ENCODE measurements at regions not wholly inside any gene's neighbourhood (a gene's known extent, or its start where the extent isn't known, plus 50 kb on each side); places are given as distances from the start of the nearest gene placed in this dataset.

DNA sequence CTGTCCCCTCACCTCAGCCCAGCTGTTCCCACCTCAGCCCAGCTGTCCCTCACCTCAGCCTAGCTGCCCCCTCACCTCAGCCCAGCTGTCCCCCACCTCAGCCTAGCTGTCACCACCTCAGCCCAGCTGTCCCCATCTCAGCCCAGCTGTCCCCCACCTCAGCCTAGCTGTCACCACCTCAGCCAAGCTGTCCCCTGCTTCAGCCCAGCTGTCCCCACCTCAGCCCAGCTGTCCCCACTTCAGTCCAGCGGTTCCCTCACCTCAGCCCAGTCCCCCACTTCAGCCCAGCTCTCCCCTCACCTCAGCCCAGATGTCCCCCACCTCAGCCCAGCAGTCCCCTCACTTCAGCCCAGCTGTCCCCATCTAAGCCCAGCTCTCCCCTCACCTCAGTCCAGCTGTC lies 88.4 kb upstream of the CSF3R start:
- no peak for DNase-seq

DNA sequence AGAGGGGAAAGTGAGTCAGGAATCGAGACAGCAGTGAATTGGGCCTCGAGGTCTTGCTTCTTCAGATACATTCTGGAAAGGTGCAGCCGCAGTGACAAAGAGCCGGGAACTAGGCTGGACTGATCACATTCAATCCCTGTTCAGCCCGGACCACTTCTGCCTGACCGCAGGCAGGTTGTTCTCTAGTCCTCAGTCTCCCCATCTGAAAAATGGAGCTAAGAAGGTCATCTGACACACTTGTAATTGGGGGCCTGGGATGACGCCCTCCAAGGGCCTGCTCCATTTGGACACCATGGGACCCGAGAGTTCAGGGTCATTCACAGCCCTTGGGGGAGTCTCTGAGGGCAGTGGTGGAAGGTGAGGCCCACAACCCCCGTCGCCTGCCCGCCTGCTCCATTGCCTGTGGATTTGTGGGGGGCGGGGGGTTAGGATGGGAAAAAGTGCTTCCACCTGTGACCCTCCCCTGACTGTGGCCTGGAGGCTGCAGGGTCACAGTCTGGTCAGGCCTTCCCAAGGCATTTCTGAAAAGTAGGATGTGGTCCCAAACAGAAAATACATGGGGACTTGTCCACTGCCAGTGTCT lies 87.9 kb upstream of the CSF3R start:
- no peak for DNase-seq

DNA sequence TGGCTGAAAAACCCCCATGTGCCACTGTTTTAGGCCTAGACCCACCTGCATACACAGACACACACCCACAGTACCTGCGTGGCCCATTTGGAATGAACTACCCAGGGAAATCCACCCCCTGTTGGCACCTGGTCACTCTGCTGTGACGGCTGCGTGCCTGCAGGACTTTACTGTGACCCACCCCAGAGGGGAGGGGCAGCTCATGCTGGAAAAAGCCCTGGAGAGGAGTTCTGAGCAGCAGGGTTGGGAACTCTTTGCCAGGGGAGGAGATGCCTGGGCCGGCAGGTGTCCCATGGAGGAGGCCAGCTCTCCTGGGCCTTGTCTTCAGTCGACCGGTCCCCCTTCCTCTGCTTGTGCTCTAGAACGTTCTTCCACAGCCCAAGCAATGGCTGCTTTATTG lies 87.3 kb upstream of the CSF3R start:
- DNase-seq: no peak

DNA sequence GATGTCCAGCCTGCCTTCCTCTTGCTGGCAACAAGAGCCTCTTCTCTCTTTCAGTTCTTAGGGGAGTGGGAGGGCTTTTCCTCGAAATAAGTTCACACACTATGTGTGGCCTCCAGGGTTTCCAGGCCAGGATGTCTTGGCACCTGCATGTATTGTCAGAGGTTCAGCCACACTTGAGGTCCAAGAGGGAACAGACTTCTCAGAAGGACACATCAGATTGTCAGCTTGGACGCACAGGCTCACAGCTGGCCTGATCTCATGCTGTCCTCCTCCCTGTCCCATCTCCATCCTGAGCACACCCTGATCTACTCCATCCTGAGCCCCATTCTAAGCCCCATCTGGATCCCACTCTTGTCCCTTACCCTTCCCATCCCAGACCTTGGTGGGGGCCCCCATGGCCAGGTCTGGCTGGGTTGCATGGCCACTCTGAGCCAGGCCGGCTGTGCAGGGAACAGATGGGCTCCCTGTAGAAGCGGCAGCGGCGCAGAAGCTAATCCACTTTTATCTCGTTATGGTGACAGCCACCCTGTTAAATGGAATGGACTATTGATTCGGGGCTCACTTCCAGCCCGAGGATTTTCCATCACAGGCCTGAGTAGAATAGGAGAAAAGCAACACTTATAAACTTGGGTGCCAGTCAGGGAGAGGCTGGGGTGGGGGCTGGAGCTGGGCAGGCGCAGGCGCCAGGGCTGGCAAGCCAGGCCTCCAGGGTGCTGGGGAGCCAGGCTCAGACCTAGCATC lies 85.1 kb upstream of the CSF3R start:
- DNase-seq: no peak

DNA sequence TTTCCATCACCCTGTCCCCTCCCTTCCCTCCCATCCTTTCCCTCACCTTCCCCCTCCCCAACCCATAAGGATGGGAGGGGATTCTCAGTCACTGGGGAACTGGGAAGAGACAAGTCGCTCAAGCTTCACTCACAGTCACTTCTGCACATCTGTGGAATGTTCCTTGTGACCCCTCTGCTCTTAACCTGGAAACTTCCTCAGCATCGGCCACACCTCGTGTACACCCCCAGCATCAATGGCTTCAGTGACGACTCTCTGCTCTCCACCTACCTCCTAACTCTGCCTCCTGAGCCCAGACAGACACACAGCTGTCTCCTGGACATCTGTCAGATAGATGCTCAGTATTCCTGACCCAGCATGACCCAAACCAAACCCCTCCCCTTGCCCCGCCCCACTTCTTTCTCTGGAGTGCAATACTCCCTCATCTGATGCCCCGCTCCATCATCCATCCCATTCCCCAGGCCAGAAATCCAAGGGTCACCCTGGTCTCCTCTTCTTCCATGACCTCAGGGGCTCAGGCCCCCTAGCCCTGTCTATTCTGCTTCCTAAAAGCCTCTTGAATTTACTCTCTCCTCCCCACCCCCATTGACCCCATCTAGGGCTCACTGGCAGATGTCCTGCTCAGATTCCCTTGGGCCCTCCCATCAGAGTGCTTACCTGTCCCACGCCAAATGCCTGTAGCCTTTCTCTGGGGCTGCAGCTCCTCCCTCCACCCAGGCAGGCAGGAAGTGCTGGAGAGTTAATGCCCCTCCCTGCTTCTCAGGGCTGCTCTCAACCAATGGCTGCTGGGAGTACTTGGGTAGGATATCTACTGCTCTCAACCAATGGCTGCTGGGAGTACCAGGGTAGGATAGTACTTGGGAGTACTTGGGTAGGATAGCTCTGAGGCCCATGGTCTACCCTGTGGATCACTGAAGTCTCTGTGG lies 83.1 kb upstream of the CSF3R start:
- DNase-seq: no peak

DNA sequence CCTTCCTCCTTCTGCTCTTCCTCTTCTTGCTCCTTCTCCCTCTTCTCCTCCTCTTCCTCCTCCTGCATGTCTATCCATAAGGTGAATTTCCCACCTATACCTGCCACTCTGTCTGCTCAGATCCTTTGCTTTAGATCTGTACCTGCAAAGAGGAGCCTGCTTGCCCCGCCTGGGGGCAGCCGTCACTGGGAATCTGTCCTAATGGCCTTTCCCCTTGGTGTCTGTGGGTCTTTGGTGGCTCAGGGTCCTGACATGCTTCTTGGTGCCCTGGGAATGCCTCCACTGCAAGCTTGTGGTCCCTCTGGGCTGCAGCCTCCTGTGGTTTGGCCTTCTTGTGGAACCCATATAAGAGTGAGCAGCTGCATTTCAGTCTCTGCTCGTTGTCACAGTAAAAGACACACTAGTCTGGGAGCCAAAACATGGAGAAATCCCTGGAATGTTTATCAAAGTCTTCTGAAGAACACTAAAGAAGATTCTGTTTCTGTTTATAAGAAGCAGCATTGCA lies 79.5 kb upstream of the CSF3R start:
- no peak for DNase-seq

DNA sequence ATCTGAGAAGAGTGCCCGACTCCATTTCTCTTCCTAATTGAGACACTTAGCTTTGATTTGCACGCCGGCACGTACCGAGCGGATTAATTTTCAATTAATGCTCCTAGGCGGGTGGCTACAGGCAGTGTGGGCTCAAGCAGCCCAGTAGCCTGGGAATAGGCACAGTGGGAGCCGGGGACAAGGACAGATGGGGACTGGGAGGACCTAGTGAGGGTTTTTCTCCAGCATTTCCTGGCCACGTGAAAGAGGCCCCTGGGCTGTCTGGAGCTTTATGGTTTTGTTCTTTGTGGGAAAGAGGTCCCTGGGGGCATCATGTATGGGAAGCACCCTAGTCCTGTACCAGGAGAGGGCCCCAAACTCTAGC lies 78.6 kb upstream of the CSF3R start:
- no peak for DNase-seq

DNA sequence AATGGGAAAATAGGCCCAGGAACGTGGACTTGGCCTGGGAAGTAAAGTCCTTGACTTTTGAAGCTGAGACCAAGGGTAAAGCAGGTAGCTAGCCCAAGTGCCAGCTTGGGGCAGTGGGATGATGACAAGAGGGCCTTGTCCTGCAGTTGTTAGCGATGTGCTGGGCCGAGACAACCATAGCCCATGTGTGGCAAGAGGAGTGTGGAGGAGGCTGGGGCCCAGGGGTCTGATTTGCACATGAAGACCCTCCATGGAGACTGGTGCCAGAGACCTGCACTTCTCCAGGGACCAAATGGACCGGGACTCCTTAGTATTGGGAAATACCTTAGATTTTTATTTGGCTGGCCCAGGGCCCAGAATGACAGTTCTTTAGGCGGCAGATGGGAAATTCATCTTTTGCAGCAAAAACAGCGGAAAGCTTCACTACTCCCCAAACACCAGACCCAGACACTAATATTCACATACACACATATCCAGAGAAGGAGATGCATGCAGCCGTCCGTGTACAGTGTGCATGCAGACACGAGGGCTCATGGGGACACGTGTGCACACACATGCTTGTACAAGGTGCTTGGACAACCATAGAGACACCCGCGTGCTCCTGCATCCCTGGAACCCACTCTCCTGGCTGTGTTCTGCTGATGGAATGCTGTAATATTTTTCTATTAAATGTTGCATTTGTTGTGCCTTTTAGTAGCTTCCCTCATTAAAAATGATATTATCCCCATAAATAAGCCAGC lies 78.1 kb upstream of the CSF3R start:
- no peak for DNase-seq

DNA sequence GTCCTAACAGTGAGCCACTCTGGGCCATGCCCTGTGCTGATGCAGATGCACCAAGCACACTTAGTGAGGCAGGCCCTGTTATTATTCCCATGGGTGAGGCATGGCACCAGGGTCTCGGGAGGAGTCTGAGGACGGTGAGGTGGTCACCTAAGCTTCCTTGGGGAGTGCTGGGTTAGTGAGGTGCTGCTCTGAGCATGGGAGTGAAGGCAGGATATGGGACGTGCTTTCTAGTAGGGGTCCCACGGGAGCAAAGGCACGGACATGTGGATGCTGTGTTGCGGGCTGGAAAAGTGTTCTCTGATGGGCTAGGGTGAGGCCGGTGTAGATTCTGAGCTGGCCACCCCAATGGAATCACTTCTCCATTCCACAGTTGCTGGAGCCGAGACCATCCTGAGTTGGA lies 77.5 kb upstream of the CSF3R start:
- no peak for DNase-seq

DNA sequence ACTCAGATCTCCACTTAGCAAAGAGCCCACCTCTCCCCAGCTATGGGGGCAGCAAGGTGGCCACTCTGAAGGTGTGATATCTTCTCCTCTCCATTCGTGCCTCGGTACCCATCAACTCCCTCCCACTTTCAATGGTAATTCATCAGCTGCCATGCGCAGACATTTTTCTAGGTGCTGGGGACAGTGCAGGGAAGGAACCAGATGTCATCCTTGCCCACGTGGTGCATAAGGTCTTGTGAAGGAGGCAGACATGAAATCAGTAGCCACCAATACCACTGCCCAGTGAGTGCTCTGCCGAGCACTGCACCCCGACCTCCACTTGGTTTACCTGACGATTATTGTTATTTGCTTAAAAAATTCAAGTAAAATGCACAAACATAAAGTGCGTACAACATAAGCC lies 76.3 kb upstream of the CSF3R start:
- DNase-seq: no peak

DNA sequence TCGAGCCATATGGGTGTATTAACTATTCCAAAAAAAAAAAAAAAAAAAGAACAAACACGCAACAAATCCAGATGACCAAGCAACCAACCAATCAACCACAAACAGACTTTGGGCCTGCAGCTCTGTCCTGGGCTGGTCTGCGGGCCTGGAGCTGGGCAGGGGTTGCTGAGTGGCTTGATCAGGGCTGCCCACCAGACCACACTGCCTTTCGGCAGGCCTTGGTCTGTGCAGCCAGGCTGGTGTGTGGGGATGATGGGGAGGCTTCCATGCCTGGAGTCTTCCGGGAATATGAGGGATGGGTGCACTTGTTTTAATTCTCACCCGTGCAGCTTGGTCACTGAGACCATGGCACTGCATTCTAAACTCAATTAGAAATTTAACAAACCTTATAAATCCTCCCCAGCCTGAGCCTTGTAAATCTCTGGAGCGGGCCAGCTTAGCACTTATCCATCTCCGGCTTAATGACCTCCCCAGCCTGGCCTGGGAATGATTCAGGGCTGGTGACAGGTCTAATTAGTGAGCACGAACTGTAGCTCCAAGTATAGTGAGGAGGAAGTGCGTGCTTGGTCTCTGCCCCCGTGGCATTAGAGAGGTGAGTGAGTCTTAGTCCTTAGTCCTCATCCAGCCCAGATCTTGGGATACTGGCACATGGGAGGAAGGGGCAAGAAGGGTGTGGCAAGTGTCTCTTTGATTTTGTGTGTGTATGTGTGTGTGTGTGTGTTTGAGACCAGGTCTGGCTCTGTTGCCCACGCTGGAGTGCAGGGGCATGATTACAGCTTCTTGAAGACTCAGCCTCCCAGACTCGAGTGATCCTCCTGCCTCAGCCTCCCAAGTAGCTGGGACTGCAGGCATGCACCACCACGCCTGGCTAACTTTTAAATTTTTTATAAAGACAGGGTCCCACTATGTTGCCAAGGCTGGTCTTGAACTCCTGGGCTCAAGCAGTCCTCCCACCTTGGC lies 74.6 kb upstream of the CSF3R start:
- DNase-seq: no peak

DNA sequence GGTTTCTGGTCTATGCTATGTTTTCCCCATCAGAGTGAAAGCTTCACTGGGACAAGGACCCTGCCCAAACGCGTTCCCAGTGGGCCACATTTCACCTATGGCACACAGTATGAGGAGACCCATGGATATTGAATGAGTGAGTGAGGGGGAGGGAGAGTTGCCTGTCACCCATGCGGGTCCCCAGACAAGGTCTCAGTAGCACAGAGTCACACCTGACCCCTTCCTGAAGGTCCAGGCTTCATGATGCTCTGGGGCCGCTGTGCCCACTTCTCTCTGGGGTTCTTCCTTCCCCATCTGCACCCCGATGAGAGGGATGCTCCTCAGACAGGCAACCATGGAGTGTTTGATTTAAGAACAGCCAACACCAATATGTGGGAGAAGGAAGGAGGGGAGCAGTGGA lies 72.3 kb upstream of the CSF3R start:
- DNase-seq: no peak

DNA sequence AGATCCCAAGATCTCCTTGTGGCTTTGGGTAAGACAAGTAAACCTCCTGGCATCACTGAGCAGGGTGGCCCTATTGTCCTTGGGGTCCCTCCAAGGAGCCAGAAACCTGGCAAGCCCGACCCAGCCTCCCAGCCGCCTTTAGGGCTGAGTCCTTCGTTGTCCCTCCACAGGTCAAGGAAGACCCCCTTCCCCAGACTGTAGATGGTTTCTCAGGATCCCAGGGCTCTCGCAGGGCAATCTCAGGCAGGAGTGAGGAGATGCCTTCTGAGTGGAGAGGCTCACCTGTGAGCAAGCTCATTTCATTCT lies 71.6 kb upstream of the CSF3R start:
- no peak for DNase-seq

DNA sequence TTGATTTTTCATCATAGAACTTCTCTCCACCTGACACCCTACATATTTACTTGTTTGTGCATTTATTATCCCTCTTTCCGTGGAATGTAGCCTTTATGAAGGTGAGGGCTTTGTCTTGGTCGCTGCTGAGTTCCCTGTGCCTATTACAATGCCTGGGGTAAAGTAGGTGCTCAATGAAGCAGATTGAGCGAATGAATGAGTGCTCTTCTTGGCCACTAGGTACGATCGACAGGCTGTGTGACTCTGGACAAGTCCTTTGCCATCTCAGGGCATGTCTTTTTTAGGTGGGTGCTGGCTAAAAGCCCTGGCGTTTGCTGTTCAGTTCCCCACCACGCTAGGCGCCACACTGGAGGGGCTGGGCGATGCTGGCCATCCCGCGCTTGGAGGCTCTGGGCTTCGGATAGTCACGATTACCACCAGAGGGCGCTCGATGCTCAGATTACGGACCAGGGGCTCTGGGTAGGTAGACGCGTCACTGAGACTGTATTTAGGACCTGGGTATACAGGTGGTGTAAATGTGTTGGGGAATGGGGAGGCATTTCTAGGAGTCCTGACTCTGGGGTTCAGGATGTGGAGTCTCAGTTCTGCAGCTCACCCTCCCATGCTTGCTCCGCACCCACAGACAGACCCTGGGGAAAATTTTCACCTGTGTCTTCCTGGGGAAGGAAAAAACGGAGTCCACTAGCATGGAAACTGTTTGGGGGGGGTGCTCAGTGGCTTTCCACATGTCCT lies 71.0 kb upstream of the CSF3R start:
- peak; percentile 85 to 97 for DNase-seq

DNA sequence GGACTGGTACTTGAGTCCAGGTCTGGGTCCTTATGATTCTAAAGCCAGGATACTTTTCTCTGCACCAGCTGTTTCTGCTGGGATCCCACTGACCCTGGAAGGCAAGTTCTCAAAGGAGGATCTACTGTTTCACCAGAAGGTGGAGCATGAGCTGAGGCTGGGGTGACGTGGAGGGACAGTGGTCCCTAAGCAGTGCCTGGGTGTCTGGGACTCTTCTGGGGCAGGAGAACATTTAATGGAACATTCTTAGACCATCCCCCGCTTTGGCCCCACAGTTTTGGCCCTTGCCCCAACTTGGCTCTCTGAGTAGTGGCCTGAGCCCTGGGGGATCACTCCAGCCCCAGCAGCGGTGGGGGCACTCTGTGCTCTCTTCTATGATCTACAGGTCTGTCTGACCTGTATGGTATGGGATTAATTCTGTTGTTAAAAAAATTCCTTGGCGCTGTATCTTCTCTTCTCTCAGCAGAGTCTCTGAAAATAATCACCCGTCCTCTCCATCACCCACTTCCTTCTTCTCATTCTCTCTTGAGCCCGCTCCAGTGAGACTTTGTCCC lies 60.3 kb upstream of the CSF3R start:
- DNase-seq: peak in 1 of 2 experiments; percentile 66

DNA sequence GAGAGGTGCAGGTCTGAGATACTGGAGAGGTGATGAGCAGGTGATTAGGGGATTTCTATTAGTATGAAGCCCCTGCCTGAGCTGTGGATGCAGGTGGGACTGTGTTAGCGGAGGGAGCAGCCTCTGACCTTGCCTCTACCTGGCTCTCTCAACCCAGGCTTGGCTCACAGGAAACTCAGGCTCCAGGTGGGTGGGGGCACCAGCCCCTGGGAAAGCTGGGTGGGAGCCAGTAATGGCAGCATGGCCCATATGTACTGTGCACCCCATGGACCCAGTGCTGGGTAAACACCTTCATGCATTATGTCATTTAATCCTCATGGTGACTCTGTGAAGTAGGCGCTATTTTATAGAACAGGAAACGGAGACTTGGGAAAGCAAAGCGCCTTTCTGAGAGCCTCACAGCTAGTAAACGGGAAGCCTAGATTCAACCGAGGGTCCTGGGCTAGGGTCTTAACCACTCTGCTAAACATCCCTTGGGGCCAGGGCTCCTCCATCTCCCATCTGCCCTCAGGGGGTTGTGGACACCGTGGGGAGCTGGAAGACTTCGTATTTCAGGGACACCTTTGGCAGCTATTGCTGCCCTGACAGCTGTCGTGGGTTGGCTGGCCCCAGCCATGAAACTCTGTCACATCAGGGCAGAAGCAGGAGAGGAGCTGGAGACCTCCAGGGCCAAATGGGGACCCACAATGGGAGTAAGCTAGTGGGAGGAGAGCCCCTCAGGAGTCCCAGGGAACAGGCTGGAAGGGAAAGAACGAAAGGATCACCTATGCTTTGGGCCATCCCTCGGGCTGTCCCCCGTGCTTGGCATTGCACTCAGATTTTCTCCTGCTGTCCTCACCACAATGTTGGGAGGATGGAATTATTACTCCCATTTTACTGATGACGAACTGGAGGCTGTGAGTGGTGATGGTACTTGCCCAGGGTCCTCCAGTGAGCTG lies 59.6 kb upstream of the CSF3R start:
- no peak for DNase-seq

DNA sequence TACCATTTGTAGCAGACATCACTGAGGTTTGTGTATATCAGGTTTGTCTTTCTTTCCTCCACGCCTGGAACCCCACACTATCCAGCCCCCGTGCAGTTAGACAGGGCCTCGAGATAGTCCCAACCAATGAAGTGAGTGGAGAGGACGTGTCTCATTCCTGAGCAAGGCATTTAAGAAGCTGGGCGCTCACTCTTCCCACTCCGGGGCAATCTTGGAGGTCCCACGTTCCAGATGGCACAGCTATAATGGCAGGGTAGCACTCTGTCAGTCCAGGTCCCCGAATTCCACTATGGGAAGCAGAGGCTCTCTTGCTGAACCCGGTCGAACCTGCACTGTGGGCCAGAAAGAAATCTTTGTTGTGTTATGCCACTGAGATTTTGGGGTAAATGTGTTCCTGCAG lies 57.3 kb upstream of the CSF3R start:
- DNase-seq: no peak

DNA sequence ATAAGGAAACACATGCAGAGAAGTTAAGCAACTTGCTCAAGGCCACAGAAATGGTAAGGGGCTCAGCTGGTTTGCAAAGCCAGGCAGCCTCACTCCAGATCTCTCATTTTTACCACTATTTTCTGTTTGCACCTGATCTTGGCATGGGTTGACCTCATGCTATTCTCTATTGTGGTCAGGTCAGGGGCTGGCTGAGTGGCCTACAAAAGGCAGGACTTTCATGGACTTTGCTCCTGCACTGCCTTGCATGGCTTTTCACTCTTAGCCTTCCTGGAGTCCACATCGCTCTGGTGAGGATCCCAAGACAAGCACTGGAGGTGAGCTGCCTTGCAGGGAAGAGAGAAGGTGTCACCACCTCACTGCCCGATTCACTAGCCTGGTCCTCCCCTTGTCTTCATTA lies 56.8 kb upstream of the CSF3R start:
- DNase-seq: no peak

DNA sequence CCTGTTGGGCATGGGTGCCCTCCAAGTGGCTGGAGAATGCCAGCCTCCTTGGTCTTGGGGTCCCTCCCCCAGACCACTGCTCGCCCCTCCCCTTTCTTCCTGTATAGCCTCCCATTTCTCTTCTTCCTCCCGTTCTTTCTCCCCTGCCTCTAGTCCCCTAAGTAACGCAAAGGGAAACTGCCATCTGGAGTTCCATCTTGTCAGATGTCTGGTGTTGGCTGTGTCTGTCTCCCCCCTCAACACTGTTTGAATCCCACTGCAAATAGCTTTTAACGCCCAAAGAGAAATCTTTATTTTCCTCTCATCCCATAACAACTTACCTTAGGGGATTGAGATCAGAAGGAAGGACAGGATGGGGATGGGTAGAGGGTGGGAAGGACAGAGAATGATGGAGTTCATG lies 55.3 kb upstream of the CSF3R start:
- no peak for DNase-seq

All from NCI-H526 (cell line).